ENCODE measurements at regions not wholly inside any gene's neighbourhood (a gene's known extent, or its start where the extent isn't known, plus 50 kb on each side); places are given as distances from the start of the nearest gene placed in this dataset.

DNA sequence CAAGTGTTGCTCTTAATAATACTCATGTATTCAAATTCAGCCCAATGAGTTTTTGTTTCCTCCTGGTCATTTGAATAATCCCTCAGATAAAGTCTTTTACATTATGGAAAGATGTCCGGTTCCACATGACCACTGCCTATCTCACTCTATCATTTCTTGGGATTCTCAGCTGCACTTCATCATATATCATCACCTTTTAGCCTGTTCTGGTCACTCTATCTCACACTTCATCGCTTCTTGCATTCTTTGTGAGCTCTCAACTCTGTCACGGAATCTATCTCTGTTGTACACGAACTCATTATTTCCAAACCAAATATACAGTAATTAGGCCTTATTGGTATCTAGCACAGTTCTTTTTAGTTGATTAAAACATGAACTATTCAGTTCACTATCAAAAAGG lies 126.9 kb upstream of the HAND2 start:
- Histone ChIP-seq H3K4me3 (no peak overlapping the region), H3K9me3 (no peaks in the 10 kb centered on the region), H3K27me3 (no peaks in the 10 kb centered on the region), H3K4me1 (ENCODE audit: insufficient read depth) (no peaks in the 10 kb centered on the region), H3K27ac (no peak overlapping the region), H3K36me3 (no peaks in the 10 kb centered on the region)
- intact Hi-C loops (cut with DNase I): no loop called here
- WGBS, 3 donors: 88 to 95% (median 89%) methylated on average over 4 of the region's 4 CpGs
- DNase-seq: no peak
- TF ChIP-seq EP300 (IDR thresholded peaks at IDR 0.05) (no peak), POLR2A (IDR thresholded peaks at IDR 0.05) (no peak)
- TF ChIP-seq, protein P1, sequence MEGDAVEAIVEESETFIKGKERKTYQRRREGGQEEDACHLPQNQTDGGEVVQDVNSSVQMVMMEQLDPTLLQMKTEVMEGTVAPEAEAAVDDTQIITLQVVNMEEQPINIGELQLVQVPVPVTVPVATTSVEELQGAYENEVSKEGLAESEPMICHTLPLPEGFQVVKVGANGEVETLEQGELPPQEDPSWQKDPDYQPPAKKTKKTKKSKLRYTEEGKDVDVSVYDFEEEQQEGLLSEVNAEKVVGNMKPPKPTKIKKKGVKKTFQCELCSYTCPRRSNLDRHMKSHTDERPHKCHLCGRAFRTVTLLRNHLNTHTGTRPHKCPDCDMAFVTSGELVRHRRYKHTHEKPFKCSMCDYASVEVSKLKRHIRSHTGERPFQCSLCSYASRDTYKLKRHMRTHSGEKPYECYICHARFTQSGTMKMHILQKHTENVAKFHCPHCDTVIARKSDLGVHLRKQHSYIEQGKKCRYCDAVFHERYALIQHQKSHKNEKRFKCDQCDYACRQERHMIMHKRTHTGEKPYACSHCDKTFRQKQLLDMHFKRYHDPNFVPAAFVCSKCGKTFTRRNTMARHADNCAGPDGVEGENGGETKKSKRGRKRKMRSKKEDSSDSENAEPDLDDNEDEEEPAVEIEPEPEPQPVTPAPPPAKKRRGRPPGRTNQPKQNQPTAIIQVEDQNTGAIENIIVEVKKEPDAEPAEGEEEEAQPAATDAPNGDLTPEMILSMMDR (IDR thresholded peaks at IDR 0.05): no peak

DNA sequence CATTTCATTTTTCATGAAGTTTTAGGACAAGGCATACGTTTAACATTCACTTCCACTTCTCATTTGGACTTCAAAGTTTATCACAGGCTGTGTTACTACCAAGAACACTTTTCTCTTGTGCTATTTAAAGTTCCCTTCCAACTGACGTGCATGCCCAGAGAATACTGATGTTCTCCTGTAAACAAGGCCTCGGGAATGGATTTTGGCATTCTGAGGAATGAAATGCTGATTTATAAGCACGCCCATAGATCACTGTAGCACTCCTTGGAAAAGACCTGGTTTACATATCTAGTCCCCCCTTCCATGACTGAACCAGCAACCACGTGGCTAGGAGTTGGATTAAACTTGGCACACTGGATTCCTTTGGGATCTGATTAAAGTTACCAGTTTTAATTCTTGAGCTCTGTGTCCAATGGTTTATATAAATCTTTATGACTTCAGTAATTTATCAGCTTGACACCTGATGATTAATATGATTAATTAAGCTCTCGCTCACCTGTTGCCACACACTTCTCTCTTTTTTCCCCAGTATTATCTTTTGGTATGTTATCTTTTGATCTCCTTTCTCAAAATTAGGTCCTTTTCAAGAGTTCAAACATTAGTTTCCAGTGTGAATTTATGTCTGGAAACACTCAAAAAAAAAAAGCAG lies 122.4 kb upstream of the HAND2 start:
- Histone ChIP-seq H3K27me3 (no peaks in the 10 kb centered on the region), H3K36me3 (no peaks in the 10 kb centered on the region), H3K4me3 (no peak overlapping the region), H3K4me1 (ENCODE audit: insufficient read depth) (no peaks in the 10 kb centered on the region), H3K9me3 (no peaks in the 10 kb centered on the region), H3K27ac (no peak overlapping the region)
- intact Hi-C loops (cut with DNase I): no loop called here
- 42 to 48% (median 48%) methylated on average over 6 of the region's 6 CpGs for WGBS, 3 donors
- TF ChIP-seq, protein P1 (IDR thresholded peaks at IDR 0.05): no peak
- TF ChIP-seq EP300 (IDR thresholded peaks at IDR 0.05) (no peak), POLR2A (IDR thresholded peaks at IDR 0.05) (no peak)
- DNase-seq: no peak

DNA sequence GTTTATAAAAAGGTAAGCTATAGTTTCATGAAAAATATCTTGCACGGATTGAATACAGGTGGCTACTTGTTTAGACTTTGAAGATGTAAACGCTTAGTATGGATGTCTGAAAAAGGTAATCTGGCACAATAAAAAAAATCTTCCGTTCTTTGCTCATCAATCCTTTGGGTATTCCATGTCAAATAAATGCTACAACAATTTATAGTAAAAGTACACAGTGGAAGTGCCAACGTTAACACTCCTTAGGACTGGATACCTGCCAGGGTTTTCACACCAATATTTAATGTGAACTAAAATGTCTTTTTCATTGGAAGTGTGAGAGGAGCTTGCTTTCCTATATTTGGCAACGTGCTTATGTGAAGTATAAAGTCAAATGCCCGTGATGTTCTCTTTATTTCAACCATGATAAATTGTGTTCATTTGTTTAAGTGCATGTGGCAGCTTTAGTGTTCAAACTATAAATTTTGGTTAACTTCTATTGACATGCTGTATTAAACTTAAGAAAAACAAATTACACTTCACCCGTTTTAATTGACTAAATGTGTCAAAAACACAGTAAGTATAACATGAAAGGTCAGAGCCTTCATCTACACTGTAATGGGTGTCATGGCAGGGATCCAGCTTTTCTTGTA lies 121.7 kb upstream of the HAND2 start:
- Histone ChIP-seq H3K4me3 (no peak overlapping the region), H3K9me3 (no peaks in the 10 kb centered on the region), H3K4me1 (ENCODE audit: insufficient read depth) (no peaks in the 10 kb centered on the region), H3K27ac (no peak overlapping the region), H3K27me3 (no peaks in the 10 kb centered on the region), H3K36me3 (no peaks in the 10 kb centered on the region)
- 50 to 51% (median 51%) methylated on average over 7 of the region's 7 CpGs for WGBS, 3 donors
- no peak for DNase-seq
- TF ChIP-seq POLR2A (IDR thresholded peaks at IDR 0.05) (no peak), EP300 (IDR thresholded peaks at IDR 0.05) (no peak)
- TF ChIP-seq, protein P1 (IDR thresholded peaks at IDR 0.05): no peak
- intact Hi-C loops (cut with DNase I): no loop called here

DNA sequence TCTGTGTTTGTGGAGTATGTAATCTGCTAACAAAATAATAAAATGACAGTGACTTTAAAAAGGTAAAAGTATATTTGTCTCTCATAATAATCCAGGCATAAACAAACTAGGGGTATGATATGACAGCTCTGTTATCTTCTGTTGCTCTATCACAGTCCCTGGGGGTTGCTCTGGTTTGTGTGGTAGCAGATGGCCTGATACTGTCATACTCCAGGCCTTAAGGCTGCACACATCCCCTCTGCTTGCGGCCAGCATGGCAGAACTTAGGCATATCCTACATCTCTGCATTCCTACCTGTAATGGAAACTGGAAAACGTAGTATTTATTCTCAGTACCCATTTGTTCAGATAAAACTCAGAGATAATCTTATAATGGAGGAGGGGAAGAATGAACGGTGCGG lies 117.9 kb upstream of the HAND2 start:
- intact Hi-C loops (cut with DNase I): no loop called here
- H3K4me3 ChIP-seq: no peak overlapping the region
- TF ChIP-seq POLR2A (IDR thresholded peaks at IDR 0.05) (no peak), EP300 (IDR thresholded peaks at IDR 0.05) (no peak)
- TF ChIP-seq, protein P1 (IDR thresholded peaks at IDR 0.05): no peak

More for the DNA sequence above, 117.9 kb upstream of the HAND2 start:
- no peak overlapping the region for H3K27ac ChIP-seq
- H3K27me3 ChIP-seq: no peaks in the 10 kb centered on the region
- H3K36me3 ChIP-seq: no peaks in the 10 kb centered on the region
- H3K4me1 ChIP-seq (ENCODE audit: insufficient read depth): no peaks in the 10 kb centered on the region
- H3K9me3 ChIP-seq: no peaks in the 10 kb centered on the region
- 89 to 95% (median 91%) methylated on average over 4 of the region's 4 CpGs for WGBS, 3 donors
- DNase-seq: no peak
